Caki2 (cell line): ENCODE measurements at regions not wholly inside any gene's neighbourhood (a gene's known extent, or its start where the extent isn't known, plus 50 kb on each side); places are given as distances from the start of the nearest gene placed in this dataset.
"Not testable (repeated sequence)": the region's sequence is repeated elsewhere in the genome, so short reads cannot be mapped to it uniquely, and the experiment has no call there.

Source experiments
- DNase-seq: peaks from one replicate; pipeline ENCODE4 v3.0.0-alpha.2; 2015; ENCODE audit warnings: low read depth
- in situ Hi-C: cut with HindIII; loops from 2 replicates; pipeline ENCODE4 v1.10.0; 2016; ENCODE audit warnings: low sequenced_read_pairs, low pct_unique_long_range_greater_than_20kb, mixed read lengths

DNA sequence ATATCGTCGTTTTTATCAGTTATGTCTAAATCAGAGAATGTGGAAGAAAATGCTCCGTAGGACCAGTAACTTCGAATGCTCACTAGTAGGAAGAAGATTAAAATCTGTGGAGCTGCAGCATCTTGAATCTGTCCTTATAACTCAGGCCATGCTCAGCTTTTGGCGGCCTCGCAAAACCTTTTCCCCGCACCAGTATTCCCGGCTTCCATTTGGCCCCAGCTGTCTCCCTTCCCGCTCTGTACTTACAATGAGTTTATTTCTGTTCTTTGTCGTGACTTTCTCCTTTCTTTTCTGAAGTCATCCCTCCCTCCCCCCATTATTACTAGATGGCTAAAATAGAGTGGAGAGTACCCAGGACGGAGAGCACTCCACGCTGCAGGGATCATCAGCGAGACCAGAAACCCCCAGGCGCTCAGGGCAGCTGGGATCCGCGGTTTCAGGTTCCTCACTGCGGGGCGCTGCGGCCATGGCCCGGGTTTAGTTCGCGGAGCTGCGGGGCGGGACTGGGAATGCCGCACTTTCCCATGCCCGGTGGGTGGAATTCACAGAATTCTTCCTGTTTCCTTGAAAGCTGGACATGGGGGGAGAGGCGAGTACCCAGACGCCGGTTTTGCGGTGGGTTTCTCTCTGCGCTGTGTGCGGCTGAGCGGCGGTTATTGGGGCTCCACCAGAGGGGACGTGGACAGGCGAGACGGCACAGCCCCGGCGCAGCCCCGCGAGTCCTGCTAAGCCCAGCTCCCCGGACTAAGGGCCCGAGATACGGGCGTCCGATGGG lies 183.5 kb downstream of the POM121L12 start:
- in situ Hi-C loops, result no loop called here
- no peak for DNase-seq

DNA sequence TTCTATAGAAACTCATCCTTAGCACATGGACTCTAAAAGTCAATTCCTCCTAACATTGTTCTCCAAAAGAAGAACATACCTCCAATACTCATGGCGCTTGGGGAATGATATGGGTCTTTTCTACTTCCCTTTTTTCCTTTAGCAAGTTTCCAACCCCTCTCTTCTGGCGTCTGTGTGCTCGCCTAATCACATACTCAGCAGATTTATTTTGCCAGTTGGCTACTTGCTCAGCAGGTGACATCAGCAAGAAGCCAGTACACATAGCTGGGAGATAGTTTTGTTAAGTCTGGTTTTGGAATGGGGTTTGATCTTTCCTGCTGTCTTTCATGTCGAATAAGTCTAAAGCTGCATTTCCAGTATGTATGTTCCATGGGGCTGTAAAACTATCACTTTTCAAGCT lies 193.8 kb downstream of the POM121L12 start:
- no peak for DNase-seq
- in situ Hi-C loops, result no loop called here

DNA sequence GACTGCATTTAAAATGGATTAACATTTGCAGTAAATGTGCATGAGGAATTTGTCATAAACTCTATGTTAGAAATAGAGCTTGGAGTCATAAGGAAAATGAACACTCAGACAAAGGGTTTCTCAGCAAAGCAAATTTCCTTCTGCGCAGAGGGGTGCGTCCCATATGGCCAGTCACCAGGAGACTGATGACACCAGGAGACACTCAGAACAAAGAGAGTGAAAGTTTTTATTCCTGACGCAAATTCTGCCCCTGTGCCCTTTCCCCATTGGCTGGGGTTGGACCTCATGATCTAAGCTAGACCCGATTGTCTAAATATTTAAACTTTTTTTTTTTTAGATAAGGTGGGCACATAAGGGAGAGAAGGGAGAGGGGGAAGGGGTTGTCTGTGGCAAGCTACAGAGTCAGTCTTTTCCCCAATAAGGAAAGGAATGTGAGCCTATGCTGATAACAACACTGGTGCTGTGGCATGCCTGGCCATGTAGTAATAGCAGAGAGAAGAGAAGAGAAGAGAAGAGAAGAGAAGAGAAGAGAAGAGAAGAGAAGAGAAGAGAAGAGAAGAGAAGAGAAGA lies 202.0 kb downstream of the POM121L12 start:
- in situ Hi-C loops, result no loop called here
- DNase-seq, result no peak

DNA sequence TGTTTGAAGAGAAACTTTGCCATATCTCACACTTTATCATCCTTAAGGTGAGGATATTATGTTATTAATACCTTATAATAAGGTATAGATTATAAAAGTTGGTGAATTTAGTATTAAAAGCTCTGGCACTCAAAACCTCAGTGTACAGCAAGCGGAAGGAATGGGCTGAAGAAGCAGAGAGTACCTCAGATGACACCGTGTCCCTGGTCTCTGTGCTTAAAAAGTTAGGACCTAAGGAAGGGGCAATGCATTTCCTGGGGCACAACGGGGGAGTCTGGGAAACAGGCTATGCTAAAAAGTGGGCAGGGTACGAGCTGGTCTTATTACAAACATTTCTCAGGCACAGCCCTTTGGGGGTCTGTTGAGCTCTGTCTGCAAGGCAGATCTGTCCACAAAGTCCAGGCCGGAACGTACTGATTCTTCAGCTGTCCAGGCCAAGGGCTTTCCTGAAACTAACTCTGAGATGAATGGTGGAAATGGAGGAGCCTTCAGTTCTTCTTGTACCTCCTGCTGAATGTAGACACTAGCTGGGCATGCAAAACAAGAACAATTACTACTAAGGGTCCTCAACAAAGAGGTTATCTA lies 202.7 kb downstream of the POM121L12 start:
- in situ Hi-C loops, result no loop called here
- DNase-seq, result no peak

DNA sequence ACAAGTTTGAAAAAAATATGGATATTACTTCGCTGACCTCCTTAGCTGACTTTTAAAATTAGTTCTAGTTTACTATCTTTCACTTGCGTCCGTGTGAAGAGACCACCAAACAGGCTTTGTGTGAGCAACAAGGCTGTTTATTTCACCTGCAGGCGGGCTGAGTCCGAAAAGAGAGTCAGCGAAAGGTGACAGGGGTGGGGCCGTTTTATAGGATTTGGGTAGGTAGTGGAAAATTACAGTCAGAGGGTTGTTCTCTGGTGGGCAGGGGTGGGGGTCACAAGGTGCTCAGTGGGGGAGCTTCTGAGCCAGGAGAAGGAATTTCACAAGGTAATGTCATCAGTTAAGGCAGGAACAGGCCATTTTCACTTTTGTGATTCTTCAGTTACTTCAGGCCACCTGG lies 203.7 kb downstream of the POM121L12 start:
- in situ Hi-C loops, DNase-seq: not testable (repeated sequence)

DNA sequence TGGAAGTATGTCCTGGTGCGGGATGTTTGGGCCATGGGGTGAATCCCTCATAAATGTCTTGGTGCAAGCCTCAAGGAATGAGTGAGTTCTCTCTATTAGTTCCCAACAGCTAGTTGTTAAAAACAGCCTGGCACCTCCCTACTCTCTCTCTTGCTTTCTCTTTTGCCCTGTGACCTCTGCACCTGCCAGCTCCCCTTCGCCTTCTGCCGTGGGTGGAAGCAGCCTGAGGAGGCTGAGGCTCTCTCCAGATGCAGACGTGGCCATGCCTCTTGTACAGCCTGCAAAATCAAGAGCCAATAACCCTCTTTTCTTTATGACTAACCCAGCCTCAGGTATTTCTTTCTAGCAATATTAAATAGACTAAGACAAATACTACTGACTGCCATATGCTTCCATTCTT lies 210.3 kb downstream of the POM121L12 start:
- no peak for DNase-seq
- in situ Hi-C loops, result no loop called here

DNA sequence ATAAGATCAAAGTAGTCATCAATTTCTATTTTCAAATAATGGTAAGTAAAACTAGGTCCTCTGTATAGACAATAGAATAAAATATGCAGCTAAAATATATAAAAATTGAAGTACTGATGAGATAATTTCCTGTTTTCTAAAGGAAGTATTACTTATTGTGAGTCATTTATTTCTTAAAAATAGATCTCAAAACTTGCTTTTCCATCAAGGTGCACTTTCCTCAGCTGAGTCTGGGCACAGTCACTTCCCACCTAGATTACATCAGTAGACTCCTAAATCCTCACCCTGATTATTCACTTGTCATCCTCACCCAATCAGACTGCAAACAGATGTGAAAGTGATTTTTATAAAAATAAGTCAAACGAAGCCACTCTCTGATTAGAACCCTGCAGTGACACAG lies 211.5 kb downstream of the POM121L12 start:
- in situ Hi-C loops, result no loop called here
- DNase-seq, result no peak

DNA sequence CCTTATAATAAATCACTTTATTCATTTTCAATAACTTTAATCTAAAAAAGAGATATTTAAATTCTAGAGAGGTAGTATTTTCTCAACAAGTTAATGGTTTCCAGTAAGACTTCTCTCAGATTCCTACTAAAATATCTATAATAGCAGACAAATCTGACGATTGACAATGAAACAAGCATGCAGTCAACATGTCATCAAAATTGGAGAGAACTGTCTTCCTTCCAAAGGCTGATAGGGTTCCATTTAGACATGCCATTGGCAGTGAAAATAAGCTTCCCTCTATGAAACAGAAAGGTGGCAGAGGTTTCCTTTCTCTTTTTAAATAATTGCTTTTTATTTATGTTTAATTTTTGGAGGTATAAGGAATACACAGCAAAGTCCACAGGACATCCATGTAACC lies 217.1 kb downstream of the POM121L12 start:
- in situ Hi-C loops, result no loop called here
- no peak for DNase-seq

DNA sequence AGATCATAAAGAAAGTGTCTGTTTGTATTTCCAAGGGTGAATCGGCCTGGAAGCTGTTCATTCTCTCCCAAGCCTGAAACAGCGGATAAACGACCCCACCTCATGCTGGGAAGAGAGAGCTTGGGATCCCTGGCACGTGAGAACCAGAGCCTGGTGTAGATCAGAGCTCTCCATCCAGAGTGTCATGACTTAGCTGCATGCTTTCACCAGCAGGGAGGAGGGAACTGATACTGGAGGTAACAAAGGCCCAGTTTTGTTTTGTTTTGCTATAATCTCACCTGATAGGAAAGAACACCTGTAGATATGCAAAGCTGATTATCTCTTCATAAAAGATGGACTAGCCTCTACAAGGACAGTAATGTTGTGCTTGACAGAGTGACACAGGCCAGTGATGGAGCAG lies 236.6 kb downstream of the POM121L12 start:
- no peak for DNase-seq
- in situ Hi-C loops, result no loop called here

DNA sequence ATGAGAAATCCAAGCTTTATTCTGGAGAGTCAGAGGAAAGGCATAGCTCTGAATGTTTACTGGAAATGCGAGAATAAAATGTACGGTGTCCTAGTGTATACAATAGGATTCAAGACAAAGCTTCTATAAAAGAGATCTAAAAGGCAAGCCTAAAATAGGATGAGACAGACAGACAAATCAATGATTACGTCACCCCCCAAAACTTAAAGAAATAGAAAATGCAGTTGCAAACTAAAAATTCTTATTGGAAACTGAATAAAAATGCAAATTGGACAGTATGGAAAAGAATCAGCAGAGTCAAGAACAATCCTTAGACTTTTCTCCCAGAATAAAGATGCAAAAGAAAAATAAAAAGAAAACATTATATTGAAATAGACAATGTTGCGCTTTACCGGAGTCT lies 245.9 kb downstream of the POM121L12 start:
- in situ Hi-C loops, result no loop called here
- DNase-seq, result no peak

DNA sequence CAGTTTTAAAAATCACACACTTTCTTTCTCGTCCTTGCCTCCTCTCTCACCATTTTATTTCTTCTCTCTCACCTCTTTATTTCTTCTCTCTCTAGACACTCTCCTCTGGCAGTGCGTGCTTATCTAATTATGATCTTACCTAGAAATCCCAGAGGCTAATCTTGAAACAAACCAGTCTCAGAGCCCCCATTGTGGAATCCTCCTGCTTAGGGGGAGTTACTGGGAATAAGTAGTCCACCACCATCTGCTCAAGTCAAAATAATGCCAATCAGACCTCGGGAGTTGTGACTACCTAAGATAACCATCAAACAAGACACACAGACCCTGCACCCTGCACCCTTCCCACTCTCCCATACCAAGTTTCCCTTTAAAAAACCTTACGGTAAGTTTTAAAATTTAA lies 256.9 kb downstream of the POM121L12 start:
- no peak for DNase-seq
- in situ Hi-C loops, result no loop called here

DNA sequence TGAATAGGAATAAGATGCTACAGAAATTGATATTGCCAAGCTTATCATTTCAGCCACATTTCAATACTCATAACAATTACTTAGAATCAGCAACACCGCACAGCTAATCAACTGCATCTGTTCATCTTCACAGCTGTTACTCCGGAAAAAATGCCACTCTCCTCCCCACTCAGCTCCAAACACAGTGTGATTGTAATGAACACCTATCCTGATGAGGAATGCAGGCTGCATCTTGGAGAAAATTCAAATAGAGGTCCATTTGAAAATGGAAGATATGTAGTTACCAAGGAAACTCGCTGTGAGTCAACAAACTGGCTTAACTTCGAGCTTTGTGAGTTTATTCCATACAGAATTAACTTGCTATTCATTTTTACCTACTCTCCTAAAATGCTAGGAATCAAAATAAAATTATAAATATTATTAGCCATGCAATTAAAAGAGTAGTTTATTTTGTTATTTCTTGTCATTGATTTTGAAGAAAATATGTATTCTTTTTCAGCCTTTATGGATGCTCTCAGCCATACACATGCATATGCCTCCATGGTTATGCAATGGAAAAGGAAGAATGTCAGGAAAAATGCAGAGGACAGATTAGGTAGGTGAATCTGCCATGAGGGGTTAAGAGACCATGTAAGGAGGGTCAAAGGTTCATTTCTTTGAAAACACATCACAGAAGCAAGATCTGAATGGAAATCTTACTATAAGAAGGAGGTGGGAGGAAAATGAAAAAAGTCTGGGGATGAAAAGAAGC lies 267.2 kb downstream of the POM121L12 start:
- no peak for DNase-seq
- in situ Hi-C loops, result no loop called here

DNA sequence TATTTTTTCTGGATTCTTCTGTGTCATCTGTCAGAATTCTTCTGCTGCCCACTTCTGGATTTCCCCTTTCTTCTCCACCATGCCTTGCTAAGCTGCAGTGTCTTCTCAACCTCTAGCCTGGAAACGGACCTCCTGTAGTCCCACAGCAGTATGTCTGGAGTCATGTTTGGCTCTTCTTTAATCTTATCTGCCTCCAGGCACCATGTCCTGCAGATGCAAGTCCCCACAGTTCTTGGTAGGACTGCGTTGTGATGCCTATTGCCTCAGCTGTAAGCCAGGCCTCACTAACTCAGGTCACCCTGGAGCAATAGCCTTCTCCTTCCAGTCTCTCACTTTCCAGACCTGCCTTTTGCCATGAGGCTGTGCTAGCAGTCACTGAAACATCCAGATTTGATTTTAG lies 268.3 kb downstream of the POM121L12 start:
- no peak for DNase-seq
- in situ Hi-C loops, result no loop called here

DNA sequence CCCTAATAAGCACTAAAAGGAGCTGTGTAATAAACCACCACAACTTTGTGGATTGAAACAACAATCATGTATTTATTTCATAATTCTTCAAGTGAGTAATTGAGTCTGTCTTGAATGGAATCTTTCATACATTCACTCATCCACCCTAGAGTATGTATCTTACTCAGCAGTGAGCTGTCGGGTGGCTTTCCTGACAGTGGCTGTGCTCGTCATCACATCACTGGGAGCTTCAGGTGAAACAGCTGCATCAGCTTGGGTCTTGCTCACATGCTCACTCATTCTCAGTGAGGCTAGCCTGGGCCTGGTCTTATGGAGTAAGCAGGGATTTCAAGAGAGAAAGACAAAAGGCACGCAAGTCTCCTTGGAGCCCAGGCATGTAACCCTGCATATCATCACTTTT lies 271.4 kb downstream of the POM121L12 start:
- no peak for DNase-seq
- in situ Hi-C loops, result no loop called here

DNA sequence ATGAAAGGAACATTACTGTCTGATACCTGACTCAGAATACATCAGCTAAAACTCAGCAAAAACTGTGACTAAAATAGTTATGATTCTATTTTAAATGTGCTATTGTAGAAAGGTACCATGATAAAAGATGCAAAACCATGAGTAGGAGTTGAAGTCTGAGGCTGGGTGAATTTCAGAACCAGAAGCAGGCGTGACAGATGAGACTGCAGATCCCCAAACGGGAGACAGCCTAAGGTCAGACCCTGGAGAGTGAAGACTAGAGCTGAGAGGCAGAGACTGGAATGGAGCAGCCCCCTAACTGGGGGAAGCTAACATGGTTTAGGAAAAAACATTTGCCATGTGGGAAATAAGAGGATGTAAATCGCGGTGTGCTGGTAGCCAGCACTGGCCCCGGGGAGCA lies 275.8 kb downstream of the POM121L12 start:
- DNase-seq, result no peak
- in situ Hi-C loops, result no loop called here

DNA sequence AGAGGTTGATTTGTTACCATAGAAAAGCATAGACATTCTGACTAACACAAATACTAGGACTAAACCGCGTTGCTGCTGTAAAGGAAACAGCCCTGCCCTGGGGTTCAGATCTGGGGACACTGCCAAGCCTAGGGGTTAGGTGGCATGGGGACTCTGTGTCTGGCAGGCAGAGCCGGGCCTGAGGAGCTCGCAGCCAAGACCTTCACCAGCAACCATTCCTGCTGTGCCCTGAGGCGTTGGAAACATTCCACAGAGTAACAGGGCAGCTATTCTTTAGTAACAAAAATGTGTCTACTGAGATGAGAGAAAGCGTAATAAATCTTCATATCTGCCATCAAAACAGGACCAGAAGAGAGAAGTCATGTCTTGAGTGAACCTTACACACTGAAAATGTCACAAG lies 280.5 kb downstream of the POM121L12 start:
- DNase-seq, result peak; percentile 65
- in situ Hi-C loops, result no loop called here

DNA sequence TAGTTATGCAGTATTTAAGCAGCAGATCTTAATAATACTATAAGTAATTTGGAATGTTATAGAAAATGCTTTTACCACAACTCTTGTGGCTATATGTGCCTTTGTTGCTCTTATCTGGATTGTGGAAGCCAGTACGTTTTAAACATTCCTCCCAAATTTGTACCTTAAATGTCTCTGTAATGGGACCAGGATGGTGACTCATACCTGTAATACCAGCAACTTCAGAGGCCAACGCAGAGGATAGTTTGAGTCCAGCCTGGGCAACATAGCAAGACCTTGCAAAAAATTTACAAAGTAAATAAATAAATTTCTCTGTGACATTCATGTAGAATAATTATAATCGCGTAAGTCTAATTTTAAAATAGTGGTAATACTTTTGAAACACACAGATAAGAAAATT lies 283.1 kb downstream of the POM121L12 start:
- in situ Hi-C loops, result no loop called here
- DNase-seq, result no peak

DNA sequence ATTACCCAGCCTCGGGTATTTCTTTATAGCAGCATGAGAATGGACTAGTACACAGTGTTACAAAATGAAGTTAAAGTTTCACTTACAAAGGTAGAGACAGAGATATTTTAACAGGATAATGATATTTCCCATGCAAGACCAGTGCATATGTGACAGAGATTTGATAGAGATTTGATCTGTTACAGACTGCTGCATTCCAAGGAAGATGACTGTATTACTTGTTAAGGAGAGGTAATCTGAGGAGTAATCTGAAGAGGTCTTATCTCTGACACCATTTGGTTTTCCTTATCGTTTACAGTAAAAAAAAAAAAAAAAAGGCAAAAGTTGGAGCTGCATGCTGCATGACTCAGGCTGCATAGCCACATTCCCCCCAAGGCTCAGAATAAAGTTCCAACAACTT lies 289.6 kb downstream of the POM121L12 start:
- in situ Hi-C loops, result no loop called here
- DNase-seq, result no peak

DNA sequence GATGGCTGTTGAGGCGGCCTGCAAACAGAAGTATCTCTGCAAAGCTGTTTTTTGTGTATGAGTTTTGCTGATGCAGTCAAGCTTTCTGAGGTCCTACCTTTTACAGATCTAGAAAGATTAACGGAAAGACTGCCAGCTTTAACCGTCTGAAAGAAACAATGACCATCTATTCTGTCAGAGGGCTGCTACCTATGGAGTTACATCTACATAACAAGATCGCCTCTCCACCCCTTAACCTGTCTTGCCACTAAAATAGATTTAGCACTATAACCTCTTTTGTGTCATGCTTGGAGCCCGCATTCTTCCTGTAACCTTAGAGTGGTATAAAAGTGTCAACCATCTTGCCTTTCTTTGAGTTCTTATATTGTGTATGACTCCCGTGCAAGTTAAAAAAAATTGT lies 291.2 kb downstream of the POM121L12 start:
- no peak for DNase-seq
- in situ Hi-C loops, result no loop called here
